HG02642 (cell line): ENCODE measurements at regions not wholly inside any gene's neighbourhood (a gene's known extent, or its start where the extent isn't known, plus 50 kb on each side); places are given as distances from the start of the nearest gene placed in this dataset.

Experiments used
- ATAC-seq: cut with Tn5 transposase; IDR thresholded peaks from one replicate; pipeline ENCODE4 v1.9.1; 2021; ENCODE audit warnings: mild to moderate bottlenecking; ENCODE audit not compliant: unreplicated experiment, poor library complexity

DNA sequence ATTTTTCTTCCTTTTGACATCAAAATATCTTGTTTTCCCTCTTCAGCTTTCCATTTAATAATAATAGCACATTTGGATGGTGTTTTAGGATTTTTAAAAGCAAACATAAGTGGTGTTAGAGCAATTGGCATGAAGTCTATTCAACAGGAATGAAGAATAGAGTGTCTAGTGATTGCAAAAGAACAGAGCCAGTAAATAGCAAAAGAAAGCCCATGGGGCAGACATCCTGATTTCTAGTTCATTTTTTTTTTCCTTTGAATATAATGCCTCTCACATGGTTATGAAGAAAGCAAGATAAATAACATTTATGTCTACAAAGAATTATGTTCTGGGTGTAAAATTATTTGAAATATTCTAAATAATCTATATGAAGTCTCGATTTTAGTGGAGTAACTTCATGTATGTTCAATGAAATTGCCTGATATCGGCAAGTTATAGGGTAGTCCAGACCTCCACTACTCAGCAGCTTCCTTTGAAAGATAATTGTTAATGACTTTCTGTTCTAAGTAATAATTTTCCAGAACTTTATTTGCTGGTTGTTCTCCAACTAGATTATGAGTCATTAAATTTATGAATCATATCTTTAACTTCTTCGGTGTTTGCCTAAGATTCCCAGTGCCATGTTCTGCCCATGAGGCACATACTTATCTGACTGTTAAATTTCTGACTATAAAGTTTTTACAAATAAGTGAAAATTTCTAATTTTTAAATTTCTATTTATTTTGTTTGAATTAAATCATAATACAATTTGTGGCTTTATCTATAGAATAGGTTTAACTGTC, 587.9 kb downstream of the TLL1 start:
- ATAC-seq, result no peak

DNA sequence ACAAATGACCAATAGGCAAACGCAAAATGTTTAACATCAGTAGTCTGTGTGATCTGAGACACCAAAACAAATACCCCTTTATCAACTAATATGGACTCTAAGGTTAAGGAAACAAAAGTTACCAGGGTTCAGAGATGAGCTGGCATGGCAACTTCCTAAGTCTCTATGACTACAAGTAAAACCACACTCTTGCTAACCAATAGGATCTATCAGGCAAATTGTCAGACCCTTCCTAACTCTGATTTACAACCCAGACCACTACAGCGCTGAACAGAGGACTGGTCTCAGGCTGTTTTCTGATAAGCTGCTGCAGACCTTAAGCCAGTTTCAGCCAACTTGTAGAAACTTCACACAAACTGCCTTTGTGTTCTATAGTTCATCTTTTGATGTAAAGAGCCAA, 608.0 kb downstream of the TLL1 start:
- no peak for ATAC-seq

DNA sequence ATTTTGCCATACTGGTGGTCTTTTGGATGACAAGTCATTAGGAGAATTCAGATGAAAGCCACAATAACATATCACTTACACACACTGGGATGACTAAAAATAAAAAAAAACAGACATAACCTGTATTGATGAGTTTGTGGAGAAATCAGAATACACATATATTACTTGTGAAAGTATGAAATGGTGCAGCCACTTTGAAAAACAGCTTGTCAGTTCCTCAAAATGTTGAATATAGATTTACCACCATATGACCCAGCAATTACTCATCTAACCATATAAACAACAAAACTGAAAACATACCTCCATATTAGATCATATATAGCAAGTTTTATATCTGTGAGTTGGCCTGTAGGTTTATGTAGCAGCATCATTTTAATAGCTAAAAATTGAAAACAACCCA, 608.7 kb downstream of the TLL1 start:
- no peak for ATAC-seq

DNA sequence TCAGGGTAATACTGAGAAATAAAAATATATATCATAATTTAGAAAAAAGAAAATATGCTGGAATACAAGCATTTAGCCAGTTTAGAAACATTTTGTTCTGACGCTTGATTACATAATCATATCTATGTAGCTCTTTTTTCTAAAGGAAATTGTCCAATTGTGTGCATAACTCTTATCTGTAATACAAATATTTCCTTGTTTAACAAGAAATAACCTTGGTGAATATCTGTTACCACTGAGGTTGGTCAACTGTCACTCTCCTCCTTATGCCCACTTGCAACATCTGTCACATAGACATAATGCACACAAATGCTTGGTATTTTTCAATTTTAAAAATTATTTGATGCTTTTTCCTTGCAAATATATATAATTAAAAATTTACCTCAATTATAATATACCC, 609.7 kb downstream of the TLL1 start:
- no peak for ATAC-seq

GRCh38 chr4:166491635-166492034, 618.6 kb downstream of the TLL1 start:
- no peak for ATAC-seq

DNA sequence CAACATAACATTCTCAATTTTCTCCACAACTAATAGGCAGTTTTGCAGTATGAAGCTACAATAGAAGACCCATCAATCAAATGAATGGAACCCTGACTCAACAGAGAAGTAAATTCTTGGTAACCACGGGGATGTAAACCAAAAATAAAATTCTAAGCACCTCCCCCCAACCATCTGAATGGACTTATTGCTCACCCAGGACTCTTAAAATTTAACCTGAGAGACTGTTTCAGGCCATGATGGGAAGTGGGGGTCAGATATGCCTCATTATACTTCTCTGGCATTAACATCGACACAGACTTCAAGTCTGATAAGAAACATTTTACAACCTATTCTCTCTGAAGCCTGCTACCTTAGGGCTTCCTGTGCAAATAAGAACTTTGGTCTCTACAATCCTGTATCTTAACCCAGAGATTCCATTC, 620.9 kb downstream of the TLL1 start:
- no peak for ATAC-seq

DNA sequence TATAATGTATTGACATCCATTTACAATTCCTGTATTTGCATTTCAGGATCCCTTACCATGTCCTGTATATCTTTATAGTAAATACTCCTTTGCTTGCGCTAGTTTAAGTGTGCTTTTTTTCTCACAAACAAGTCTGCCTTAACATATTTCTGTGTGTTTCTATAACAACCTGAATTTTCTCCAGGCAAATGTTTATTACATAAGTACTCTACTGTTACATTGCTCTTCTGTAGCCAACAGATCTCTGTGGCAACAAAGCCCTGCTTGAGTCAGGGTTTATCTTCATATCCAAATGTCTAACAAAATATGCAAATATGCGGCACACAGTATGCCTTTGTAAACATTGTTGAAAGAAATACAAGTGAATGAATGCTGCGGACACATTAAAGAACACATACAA, 625.5 kb downstream of the TLL1 start:
- ATAC-seq, result no peak

DNA sequence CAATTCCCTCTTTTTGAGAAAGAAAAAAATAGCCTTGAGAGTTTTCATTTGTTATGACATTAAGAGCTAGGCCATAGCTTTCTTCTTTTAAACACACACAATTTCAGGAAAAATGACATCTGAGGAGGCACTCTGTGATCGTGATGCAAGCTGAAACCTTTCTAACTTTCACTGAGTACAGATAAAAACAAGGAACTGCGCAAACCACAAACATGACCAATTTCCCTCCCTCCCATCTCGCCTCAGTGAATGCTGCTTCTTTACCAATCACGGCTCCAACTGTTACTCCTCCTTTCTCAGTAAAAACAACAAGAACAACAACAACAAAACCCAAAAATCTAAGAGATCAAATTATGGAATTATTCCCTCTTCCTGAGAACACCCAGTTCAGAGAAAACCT, 626.8 kb downstream of the TLL1 start:
- ATAC-seq, result no peak

- peak; percentile 91 for ATAC-seq
Measured at GRCh38 chr4:166501941-166502382, 628.9 kb downstream of the TLL1 start.

- no peak for ATAC-seq
Measured at GRCh38 chr4:166502660-166503059, 629.6 kb downstream of the TLL1 start.

DNA sequence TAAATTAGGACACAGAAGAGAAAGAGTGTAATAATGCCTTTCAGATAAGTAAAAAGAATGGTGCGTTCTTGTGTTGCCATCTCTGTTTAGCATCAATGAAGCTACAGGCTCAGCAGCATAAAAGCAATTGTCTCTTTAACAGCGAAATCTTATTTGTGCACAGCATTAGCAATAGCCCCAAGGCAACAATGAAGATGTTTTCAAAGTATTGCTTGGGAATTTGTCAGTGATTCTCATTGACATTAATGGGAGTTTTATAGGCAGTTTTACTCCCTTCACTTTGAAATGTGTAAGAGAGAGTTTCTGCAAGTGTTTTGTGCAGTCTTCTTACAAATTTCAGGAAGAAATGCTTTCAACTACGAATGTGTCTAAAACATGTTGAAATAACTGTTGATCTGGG, 633.0 kb downstream of the TLL1 start:
- ATAC-seq, result no peak

DNA sequence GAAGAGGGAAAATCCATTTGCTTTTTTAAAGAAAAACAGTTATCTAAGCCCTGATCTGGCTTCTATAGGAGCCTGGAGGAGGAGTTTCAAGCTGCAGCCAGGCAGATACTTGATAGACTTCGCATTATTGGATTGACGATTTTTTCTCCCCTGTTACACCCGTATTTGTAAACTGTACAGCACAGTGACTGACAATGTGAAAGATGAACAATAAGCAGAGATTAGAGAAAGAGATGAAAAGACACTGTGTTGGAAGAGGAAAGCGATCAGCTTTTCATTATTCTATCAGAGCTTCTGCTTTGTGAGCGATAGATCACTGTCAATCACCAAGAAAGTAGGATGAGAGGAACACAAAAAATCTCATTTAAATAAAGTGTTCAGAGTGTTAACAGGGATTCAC, 639.2 kb downstream of the TLL1 start:
- ATAC-seq, result no peak

DNA sequence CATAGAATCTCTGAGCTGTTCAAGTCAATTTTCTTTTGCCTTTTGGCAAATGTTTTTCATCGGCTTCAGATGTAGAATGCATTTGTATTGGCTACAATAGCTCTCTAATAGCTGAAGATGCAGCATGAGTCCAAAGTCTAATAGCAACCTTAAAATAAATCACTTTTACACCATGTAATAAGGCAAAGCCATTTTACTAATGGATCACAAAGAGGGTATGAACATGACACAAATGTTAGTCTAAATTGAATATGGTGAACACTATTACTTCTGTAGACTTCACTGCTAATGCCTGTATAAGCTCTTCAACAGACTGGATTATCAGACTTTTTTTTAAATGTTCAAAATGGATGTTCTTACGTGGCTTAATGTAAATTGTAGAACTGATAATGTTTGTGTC, 645.3 kb downstream of the TLL1 start:
- ATAC-seq, result no peak

DNA sequence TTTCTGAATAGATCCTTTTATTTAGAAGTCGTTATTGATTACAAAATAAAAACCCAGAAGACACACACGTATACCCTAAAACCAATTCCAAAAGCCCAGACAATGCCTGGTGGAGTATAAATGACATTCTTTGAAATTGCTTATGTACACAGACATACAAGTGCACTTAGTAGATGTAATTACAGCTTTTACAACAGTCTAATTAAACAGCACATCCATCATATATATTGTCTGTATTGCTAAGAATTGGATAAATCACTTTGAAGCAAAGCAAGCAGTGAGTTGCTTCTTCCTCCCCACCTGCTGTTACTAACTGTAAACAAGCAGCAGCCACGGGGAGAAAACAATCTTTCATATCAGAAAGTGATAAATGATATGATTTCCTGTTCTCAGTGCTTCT, 645.7 kb downstream of the TLL1 start:
- no peak for ATAC-seq

- ATAC-seq, result no peak
Measured at GRCh38 chr4:166519774-166520173, 646.7 kb downstream of the TLL1 start.

GRCh38 chr4:166527500-166527899, 654.5 kb downstream of the TLL1 start:
- ATAC-seq, result no peak

DNA sequence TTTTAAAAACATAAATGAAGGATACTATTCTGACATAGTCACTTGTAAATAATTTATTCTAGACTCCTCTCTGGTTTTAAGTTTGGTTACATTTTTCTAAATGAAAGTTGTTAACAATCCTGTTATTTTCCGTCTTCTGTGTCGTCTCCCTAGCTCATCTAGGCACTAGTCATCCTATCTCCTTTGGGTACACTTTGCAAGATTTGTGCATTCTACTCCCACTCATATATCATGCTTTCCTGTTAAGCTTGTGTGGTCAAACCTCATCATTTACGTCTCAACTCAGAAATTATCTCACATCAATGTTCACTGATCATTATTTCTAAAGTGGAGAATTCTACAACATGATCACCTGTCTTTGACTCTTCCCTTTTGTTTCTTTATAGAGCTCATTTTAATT, 658.7 kb downstream of the TLL1 start:
- ATAC-seq, result no peak

GRCh38 chr4:166535865-166536264, 662.8 kb downstream of the TLL1 start:
- ATAC-seq, result no peak

- ATAC-seq, result no peak
Measured at GRCh38 chr4:166538491-166539005, 665.5 kb downstream of the TLL1 start.

GRCh38 chr4:166546009-166546408, 673.0 kb downstream of the TLL1 start:
- no peak for ATAC-seq

DNA sequence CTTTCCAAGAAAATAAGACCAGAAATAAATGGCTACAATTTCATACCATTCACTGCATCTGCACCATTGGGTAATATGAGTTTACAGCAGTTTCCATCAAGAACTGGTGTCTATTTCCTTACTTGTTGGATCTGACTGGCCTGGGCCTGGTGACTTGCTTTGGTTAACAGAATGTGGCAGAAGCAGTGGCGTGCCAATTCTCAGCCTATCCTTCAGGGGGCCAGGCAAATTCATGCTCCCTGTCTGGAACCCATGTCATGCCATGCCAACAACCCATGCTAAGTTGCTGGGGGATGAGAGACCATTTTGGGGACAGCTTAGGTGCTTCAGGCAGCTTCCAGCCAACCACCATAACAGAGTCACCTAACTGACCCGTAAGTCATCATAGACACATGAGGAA, 656.7 kb downstream of the SPOCK3 start:
- ATAC-seq, result no peak

GRCh38 chr4:166585491-166585890, 648.8 kb downstream of the SPOCK3 start:
- no peak for ATAC-seq
